Astrocyte of the cerebellum (primary cell): ENCODE measurements at regions not wholly inside any gene's neighbourhood (a gene's known extent, or its start where the extent isn't known, plus 50 kb on each side); places are given as distances from the start of the nearest gene placed in this dataset.

Experiments used
- DNase-seq: peaks from one replicate; pipeline ENCODE4 v3.0.0-alpha.2; 2011; ENCODE audit warnings: low read depth
- H3K4me3 ChIP-seq: 2 replicates; pipeline ENCODE4 v1.5.1; 2011; ENCODE audit warnings: mild to moderate bottlenecking, low read depth, low read length, moderate library complexity
- CTCF ChIP-seq: IDR thresholded peaks from 2 replicates; pipeline ENCODE4 v1.5.1; 2012; ENCODE audit warnings: low read length, low read depth, moderate library complexity, mild to moderate bottlenecking; ENCODE audit errors: missing control alignments
- in situ Hi-C: cut with HindIII; loops from 2 replicates; pipeline ENCODE4 v1.10.0; 2017; ENCODE audit warnings: low sequenced_read_pairs

- in situ Hi-C loops: no loop called here
- no peak overlapping the region for H3K4me3 ChIP-seq
- TF ChIP-seq CTCF: no peak
- no peak for DNase-seq
These were observed 83.8 kb upstream of the PLEKHG7 start for GRCh38 chr12:92619026-92619425.

- H3K4me3 ChIP-seq: no peak overlapping the region
- in situ Hi-C loops: no loop called here
- no peak for DNase-seq
- no peak for TF ChIP-seq CTCF
These were observed 87.1 kb upstream of the PLEKHG7 start for GRCh38 chr12:92615703-92616102.

GRCh38 chr12:92615086-92615485 lies 87.7 kb upstream of the PLEKHG7 start:
- in situ Hi-C loops: no loop called here
- TF ChIP-seq CTCF: no peak
- H3K4me3 ChIP-seq: no peak overlapping the region
- no peak for DNase-seq

DNA sequence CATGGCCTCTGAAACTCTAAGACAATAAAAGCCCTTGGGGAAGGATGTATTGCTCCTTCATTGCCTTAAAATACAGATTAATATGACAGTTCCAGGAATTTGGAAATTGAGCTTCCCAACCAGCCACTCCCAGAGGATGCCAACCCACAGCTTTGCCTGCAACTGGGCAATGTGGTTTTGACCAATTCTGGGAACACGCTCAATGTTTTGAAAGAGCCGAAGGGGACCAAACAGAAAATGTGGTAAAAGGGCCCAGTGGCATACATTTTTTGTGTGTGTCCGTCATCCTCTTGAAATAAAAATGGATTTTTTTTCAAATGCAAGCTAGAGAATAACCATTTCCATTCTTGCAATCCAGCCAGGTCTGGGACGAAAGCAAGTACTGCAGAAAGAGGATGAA lies 88.3 kb upstream of the PLEKHG7 start:
- no peak for DNase-seq
- no peak for TF ChIP-seq CTCF
- in situ Hi-C loops: no loop called here
- H3K4me3 ChIP-seq: no peak overlapping the region

- no peak for TF ChIP-seq CTCF
These were observed 88.8 kb upstream of the PLEKHG7 start for GRCh38 chr12:92614001-92614400.

GRCh38 chr12:92612611-92613010 lies 90.2 kb upstream of the PLEKHG7 start:
- in situ Hi-C loops: no loop called here
- TF ChIP-seq CTCF: no peak
- no peak for DNase-seq

More at GRCh38 chr12:92614001-92614400, 88.8 kb upstream of the PLEKHG7 start:
- no peak for DNase-seq
- H3K4me3 ChIP-seq: no peak overlapping the region
- in situ Hi-C loops: no loop called here

More at GRCh38 chr12:92612611-92613010, 90.2 kb upstream of the PLEKHG7 start:
- H3K4me3 ChIP-seq: no peak overlapping the region
